HCT116 (cell line): ENCODE measurements at regions not wholly inside any gene's neighbourhood (a gene's known extent, or its start where the extent isn't known, plus 50 kb on each side); places are given as distances from the start of the nearest gene placed in this dataset.

Experiments used
- ATAC-seq: fragments of 200-7000 bp; cut with Tn5 transposase; 2 replicates; pipeline ENCODE4 v1.9.1; 2020; ENCODE audit warnings: mild to moderate bottlenecking, moderate library complexity
- BruUV-seq: library from RNA; stranded (reverse); fragments of 400-500 nt; replicated peaks from 2 replicates; lab custom pipeline; 2021; lab: Mats Ljungman, UMichigan
- CTCF ChIA-PET: fragments of 300-600 bp; sonication (Branson Sonifier 250); formaldehyde crosslinking; loops from one replicate; lab custom pipeline; 2021; ENCODE audit warnings: antibody characterized with exemption; lab: Charles Lee
- POLR2A ChIA-PET: fragments of 300-600, 350-600 bp; sonication (Branson Sonifier 250); formaldehyde crosslinking; loops from one replicate; lab custom pipeline; 2021; ENCODE audit warnings: antibody characterized with exemption; lab: Charles Lee
- RAD21 ChIA-PET, 2 experiments: fragments of 300-600 bp; sonication (Branson Sonifier 250); formaldehyde crosslinking; loops; one replicate each; lab custom pipeline; 2023; ENCODE audit warnings: low total read pairs in 2 of 2; ENCODE audit not compliant: uncharacterized antibody in 2 of 2, unreplicated experiment in 2 of 2, low non-redundant PET in 1 of 2; lab: Charles Lee
- DNase-seq: peaks from one replicate; pipeline ENCODE4 v3.0.0-alpha.2; 2010; ENCODE audit warnings: low read depth, low spot score
- H2AFZ ChIP-seq: fragments of 200-600 bp; shearing (Covaris generic), sonication (generic); 2 replicates; pipeline ENCODE4 v1.6.1; 2017; ENCODE audit warnings: low read depth, mixed run types, mixed read lengths, antibody characterized with exemption, low read length; ENCODE audit not compliant: poor library complexity, severe bottlenecking
- H3K27ac ChIP-seq: 2 replicates; pipeline ENCODE4 v1.5.1; 2012; ENCODE audit warnings: low read depth, low read length
- H3K27me3 ChIP-seq: fragments of 200-600 bp; sonication (generic); 2 replicates; pipeline ENCODE4 v1.6.1; 2016; ENCODE audit warnings: mixed run types, low read length, mixed read lengths; ENCODE audit not compliant: insufficient read depth
- H3K36me3 ChIP-seq, 2 experiments: fragments of 200-500 bp in 1 of 2; fragments of 200-600 bp in 1 of 2; sonication (Bioruptor generic) in 1 of 2; sonication (generic) in 1 of 2; 2 replicates each; pipeline versions ENCODE4 v1.5.1 to v1.6.1; 2014 to 2016; ENCODE audit warnings: low read length in 2 of 2, inconsistent platforms in 1 of 2, mixed read lengths in 1 of 2, mixed run types in 1 of 2; ENCODE audit not compliant: insufficient read depth in 2 of 2, control insufficient read depth in 1 of 2
- H3K4me1 ChIP-seq, 2 experiments: fragments of 200-600 bp in 1 of 2; sonication (generic) in 1 of 2; 2 replicates each; pipeline versions ENCODE4 v1.5.1 to v1.6.1; 2012 to 2017; ENCODE audit warnings: low read length in 2 of 2, inconsistent platforms in 1 of 2, mild to moderate bottlenecking in 1 of 2, mixed read lengths in 1 of 2, mixed run types in 1 of 2, moderate library complexity in 1 of 2; ENCODE audit not compliant: insufficient read depth in 2 of 2, control insufficient read depth in 1 of 2
- H3K4me2 ChIP-seq: fragments of 200-600 bp; sonication (generic); 2 replicates; pipeline ENCODE4 v1.6.1; 2017; ENCODE audit warnings: mixed run types, low read length, mixed read lengths
- H3K4me3 ChIP-seq, 2 experiments: fragments of 200-600 bp in 1 of 2; sonication (generic) in 1 of 2; replicated peaks in 1 of 2; 2 replicates each; pipeline ENCODE4 v1.5.1; 2011 to 2016; ENCODE audit warnings: low read length in 2 of 2, control low read depth in 1 of 2, low read depth in 1 of 2, mild to moderate bottlenecking in 1 of 2, mixed read lengths in 1 of 2, mixed run types in 1 of 2
- H3K79me2 ChIP-seq: fragments of 200-600 bp; sonication (generic); 2 replicates; pipeline ENCODE4 v1.6.1; 2017; ENCODE audit warnings: mild to moderate bottlenecking, mixed run types, low read length, moderate library complexity, mixed read lengths; ENCODE audit not compliant: insufficient read depth
- H3K9ac ChIP-seq: fragments of 200-600 bp; sonication (generic); 2 replicates; pipeline ENCODE4 v1.6.1; 2016; ENCODE audit warnings: low read length, mixed read lengths
- H3K9me2 ChIP-seq: fragments of 200-600 bp; sonication (generic), shearing (Covaris generic); 2 replicates; pipeline ENCODE4 v1.6.1; 2017; ENCODE audit warnings: mixed run types, mild to moderate bottlenecking, moderate library complexity; ENCODE audit not compliant: insufficient read depth
- H3K9me3 ChIP-seq, 2 experiments: fragments of 200-500 bp in 1 of 2; fragments of 200-600 bp in 1 of 2; sonication (Bioruptor generic) in 1 of 2; sonication (generic) in 1 of 2; 2 replicates each; pipeline ENCODE4 v1.6.1; 2014 to 2017; ENCODE audit warnings: low read length in 2 of 2, mixed read lengths in 2 of 2, inconsistent platforms in 1 of 2, low read depth in 1 of 2, mild to moderate bottlenecking in 1 of 2, mixed run types in 1 of 2, moderate library complexity in 1 of 2; ENCODE audit not compliant: control insufficient read depth in 1 of 2, insufficient read depth in 1 of 2
- H4K20me1 ChIP-seq: fragments of 200-600 bp; sonication (generic), shearing (Covaris generic); 2 replicates; pipeline ENCODE4 v1.6.1; 2017; ENCODE audit warnings: mixed run types, mild to moderate bottlenecking, moderate library complexity; ENCODE audit not compliant: insufficient read depth
- CBX3 ChIP-seq: IDR thresholded peaks from 2 replicates; pipeline ENCODE4 v1.6.1; 2012; ENCODE audit warnings: low read depth
- CEBPB ChIP-seq: IDR thresholded peaks from 2 replicates; pipeline ENCODE4 v1.6.1; 2012; ENCODE audit warnings: low read depth
- EGR1 ChIP-seq: IDR thresholded peaks from 2 replicates; pipeline ENCODE4 v1.6.1; 2012; ENCODE audit warnings: low read depth
- FOSL1 ChIP-seq: IDR thresholded peaks from 2 replicates; pipeline ENCODE4 v1.6.1; 2012; ENCODE audit warnings: low read depth
- JUND ChIP-seq: IDR thresholded peaks from 2 replicates; pipeline ENCODE4 v1.6.1; 2012
- POLR2AphosphoS5 ChIP-seq: IDR thresholded peaks from 2 replicates; pipeline ENCODE4 v1.6.1; 2011; ENCODE audit warnings: mild to moderate bottlenecking, low read depth, low read length, moderate library complexity
- REST ChIP-seq: IDR thresholded peaks from 2 replicates; pipeline ENCODE4 v1.6.1; 2012; ENCODE audit warnings: low read depth
- SIN3A ChIP-seq: IDR thresholded peaks from 2 replicates; pipeline ENCODE4 v1.6.1; 2012; ENCODE audit warnings: low read depth
- SRF ChIP-seq: IDR thresholded peaks from 2 replicates; pipeline ENCODE4 v1.6.1; 2012; ENCODE audit warnings: low read depth
- TCF7L2 ChIP-seq: IDR thresholded peaks from 2 replicates; pipeline ENCODE4 v1.7.0; 2011; ENCODE audit warnings: borderline replicate concordance, inconsistent platforms; ENCODE audit not compliant: insufficient read depth, insufficient read length; ENCODE audit errors: extremely low read depth
- ZFX ChIP-seq: fragments of 450-650 bp; IDR thresholded peaks from 2 replicates; pipeline ENCODE4 v1.6.1; 2017
- intact Hi-C: fragments of 100-400 bp; cut with micrococcal nuclease; formaldehyde crosslinking; loops from 2 replicates; pipeline ENCODE4 v1.10.0; 2022
- TF ChIP-seq, protein P1 (sequence below), 3 experiments: fragments of 200-600 bp in 1 of 3; sonication (generic) in 1 of 3; IDR thresholded peaks in 2 of 3; conservative IDR thresholded peaks in 1 of 3; 2 replicates each; pipeline ENCODE4 v1.5.1; 2012 to 2017; ENCODE audit warnings: low read depth in 2 of 3, low read length in 2 of 3, antibody characterized with exemption in 1 of 3, borderline replicate concordance in 1 of 3, control low read depth in 1 of 3, mild to moderate bottlenecking in 1 of 3, mixed read lengths in 1 of 3, mixed run types in 1 of 3, moderate library complexity in 1 of 3; ENCODE audit not compliant: insufficient read depth in 1 of 3

DNA sequence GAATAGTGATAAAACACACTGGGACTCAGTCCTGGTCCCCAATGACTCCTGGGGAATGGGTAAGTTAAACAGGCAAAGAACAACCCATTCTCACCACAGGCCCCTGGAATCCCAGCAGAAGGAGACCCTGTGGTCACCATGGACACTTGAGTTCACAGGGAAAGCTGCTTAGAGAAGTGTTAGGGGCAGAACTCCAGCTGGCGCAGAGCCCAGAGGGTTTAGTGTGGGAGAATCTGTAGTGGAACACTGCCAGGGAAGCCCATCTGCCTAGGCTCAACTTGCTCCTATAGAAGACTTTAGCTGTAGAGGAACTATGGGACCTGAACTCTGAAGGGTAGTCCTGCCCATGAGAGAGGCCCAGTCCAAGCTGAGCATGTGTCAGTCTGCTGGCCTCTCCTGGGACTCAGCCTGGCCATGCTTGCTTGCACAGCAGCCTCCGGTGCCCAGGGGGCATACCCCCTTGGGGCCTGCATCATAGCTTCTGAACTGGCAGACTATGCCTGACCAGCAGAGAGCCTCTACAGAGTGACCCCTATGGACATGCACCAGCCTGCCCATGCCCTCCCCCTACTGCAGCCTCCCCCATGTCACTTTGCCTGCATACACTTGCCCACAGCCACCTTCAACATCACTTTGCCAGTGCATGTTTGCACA, 343.5 kb downstream of the IDS start:
- no peak overlapping the region for H3K27ac ChIP-seq
- CTCF ChIA-PET, result no interaction called here
- no peak for TF ChIP-seq CBX3
- TF ChIP-seq TCF7L2, result no peak
- TF ChIP-seq SRF, result no peak
- TF ChIP-seq, protein P1, sequence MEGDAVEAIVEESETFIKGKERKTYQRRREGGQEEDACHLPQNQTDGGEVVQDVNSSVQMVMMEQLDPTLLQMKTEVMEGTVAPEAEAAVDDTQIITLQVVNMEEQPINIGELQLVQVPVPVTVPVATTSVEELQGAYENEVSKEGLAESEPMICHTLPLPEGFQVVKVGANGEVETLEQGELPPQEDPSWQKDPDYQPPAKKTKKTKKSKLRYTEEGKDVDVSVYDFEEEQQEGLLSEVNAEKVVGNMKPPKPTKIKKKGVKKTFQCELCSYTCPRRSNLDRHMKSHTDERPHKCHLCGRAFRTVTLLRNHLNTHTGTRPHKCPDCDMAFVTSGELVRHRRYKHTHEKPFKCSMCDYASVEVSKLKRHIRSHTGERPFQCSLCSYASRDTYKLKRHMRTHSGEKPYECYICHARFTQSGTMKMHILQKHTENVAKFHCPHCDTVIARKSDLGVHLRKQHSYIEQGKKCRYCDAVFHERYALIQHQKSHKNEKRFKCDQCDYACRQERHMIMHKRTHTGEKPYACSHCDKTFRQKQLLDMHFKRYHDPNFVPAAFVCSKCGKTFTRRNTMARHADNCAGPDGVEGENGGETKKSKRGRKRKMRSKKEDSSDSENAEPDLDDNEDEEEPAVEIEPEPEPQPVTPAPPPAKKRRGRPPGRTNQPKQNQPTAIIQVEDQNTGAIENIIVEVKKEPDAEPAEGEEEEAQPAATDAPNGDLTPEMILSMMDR (IDR thresholded peaks at IDR 0.05 in 2 of 3, conservative IDR thresholded peaks at IDR 0.05 in 1 of 3; ENCODE audit: borderline replicate concordance in 1 of 3, insufficient read depth in 1 of 3, low read depth in 2 of 3, low read length in 2 of 3), result no peak
- no peak for TF ChIP-seq FOSL1
- no peak for TF ChIP-seq SIN3A
- no peak for TF ChIP-seq EGR1
- TF ChIP-seq, all 23 proteins: peak for 0
- H3K9me2 ChIP-seq, result no peaks in the 10 kb centered on the region
- no peak overlapping the region for H3K4me2 ChIP-seq
- no peak for ATAC-seq
- BruUV-seq, result no TSS peak
- no peaks in the 10 kb centered on the region for H4K20me1 ChIP-seq
- no peaks in the 10 kb centered on the region for H3K79me2 ChIP-seq
- no peak for DNase-seq
- RAD21 ChIA-PET, result no interaction called here
- no peak overlapping the region for H2AFZ ChIP-seq
- H3K27me3 ChIP-seq, result no peaks in the 10 kb centered on the region
- intact Hi-C loops, result no loop called here
- POLR2A ChIA-PET, result no interaction called here
- H3K4me1 ChIP-seq, result no peaks in the 10 kb centered on the region
- no peaks in the 10 kb centered on the region for H3K9me3 ChIP-seq
- H3K4me3 ChIP-seq, result no peak overlapping the region
- H3K9ac ChIP-seq, result no peak overlapping the region
- no peaks in the 10 kb centered on the region for H3K36me3 ChIP-seq

DNA sequence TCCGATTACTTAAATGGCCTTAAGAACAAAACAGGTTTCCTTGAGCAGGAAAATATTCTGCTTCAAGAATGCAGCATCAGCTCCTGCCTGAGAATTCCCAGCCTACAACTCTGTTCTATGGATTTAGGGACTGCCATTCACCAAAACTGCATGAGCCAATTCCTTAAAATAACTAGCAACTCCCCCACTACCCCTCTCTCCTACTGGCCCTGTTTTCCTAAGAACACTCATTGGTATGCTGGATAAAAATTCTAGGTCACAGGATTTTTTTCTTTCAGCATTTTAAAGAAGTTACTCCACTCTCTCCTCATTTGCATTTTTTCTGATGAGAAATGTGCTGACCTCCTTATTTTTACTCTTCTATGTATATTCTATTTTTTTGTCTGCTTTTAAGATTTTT, 347.1 kb downstream of the IDS start:
- H3K9ac ChIP-seq, result no peak overlapping the region
- H3K4me2 ChIP-seq, result no peak overlapping the region
- H3K4me1 ChIP-seq, result no peaks in the 10 kb centered on the region
- no peaks in the 10 kb centered on the region for H3K79me2 ChIP-seq
- BruUV-seq, result no TSS peak
- no peak overlapping the region for H3K4me3 ChIP-seq
- no peaks in the 10 kb centered on the region for H4K20me1 ChIP-seq
- ChIA-PET CTCF (no interaction called here), POLR2A (no interaction called here), RAD21 (no interaction called here)
- no peaks in the 10 kb centered on the region for H3K9me2 ChIP-seq
- no peaks in the 10 kb centered on the region for H3K36me3 ChIP-seq
- no peak overlapping the region for H2AFZ ChIP-seq
- intact Hi-C loops, result no loop called here
- H3K27ac ChIP-seq, result no peak overlapping the region
- no peaks in the 10 kb centered on the region for H3K9me3 ChIP-seq
- ATAC-seq, result no peak
- DNase-seq, result no peak
- H3K27me3 ChIP-seq, result no peaks in the 10 kb centered on the region
- TF ChIP-seq EGR1, result no peak
- TF ChIP-seq, protein P1 (IDR thresholded peaks at IDR 0.05 in 2 of 3, conservative IDR thresholded peaks at IDR 0.05 in 1 of 3; ENCODE audit: borderline replicate concordance in 1 of 3, insufficient read depth in 1 of 3, low read depth in 2 of 3, low read length in 2 of 3), result no peak
- TF ChIP-seq CBX3, result no peak
- TF ChIP-seq ZFX, result no peak
- no peak for TF ChIP-seq JUND
- TF ChIP-seq CEBPB, result no peak
- no peak for TF ChIP-seq SRF
- no peak for TF ChIP-seq REST
- TF ChIP-seq POLR2AphosphoS5, result no peak
